HepG2 (cell line): ENCODE measurements at regions not wholly inside any gene's neighbourhood (a gene's known extent, or its start where the extent isn't known, plus 50 kb on each side); places are given as distances from the start of the nearest gene placed in this dataset.
A peak's percentile ranks its signal among the peaks of the same experiment; 100 is the strongest.

ENCODE experiments used
- BRD4 ChIP-seq: sonication (generic); formaldehyde crosslinking; IDR thresholded peaks from 2 replicates; pipeline ENCODE4 v1.4.0; 2020; ENCODE audit warnings: missing genetic modification reagents
- CREM ChIP-seq, 2 experiments: sonication (generic) in 1 of 2; formaldehyde crosslinking in 1 of 2; IDR thresholded peaks; 2 replicates each; pipeline versions ENCODE4 v1.4.0 to v1.6.1; 2016 to 2020; ENCODE audit warnings: antibody characterized with exemption in 1 of 2, mild to moderate bottlenecking in 1 of 2, missing genetic modification reagents in 1 of 2
- FOSL1 ChIP-seq: sonication (generic); formaldehyde crosslinking; IDR thresholded peaks from 2 replicates; pipeline ENCODE4 v1.9.0; 2021; ENCODE audit warnings: missing genetic modification reagents, borderline replicate concordance
- HNRNPL ChIP-seq: fragments of 200-400 bp; formaldehyde crosslinking; IDR thresholded peaks from 2 replicates; pipeline ENCODE4 v1.6.1; 2017; ENCODE audit warnings: mild to moderate bottlenecking, low read depth, low read length
- HOXA5 ChIP-seq: sonication (generic); formaldehyde crosslinking; IDR thresholded peaks from 2 replicates; pipeline ENCODE4 v1.4.0; 2020; ENCODE audit warnings: missing genetic modification reagents
- JUN ChIP-seq: sonication (generic); formaldehyde crosslinking; IDR thresholded peaks from 2 replicates; pipeline ENCODE4 v1.4.0; 2020; ENCODE audit warnings: mild to moderate bottlenecking, missing genetic modification reagents
- MLX ChIP-seq: IDR thresholded peaks from 2 replicates; pipeline ENCODE4 v1.6.1; 2016
- NCOA2 ChIP-seq: sonication (generic); formaldehyde crosslinking; IDR thresholded peaks from 2 replicates; pipeline ENCODE4 v1.8.0; 2022; ENCODE audit warnings: inconsistent platforms
- NONO ChIP-seq, 2 experiments: fragments of 450-650 bp in 1 of 2; sonication (generic) in 1 of 2; formaldehyde crosslinking in 1 of 2; IDR thresholded peaks in 1 of 2; conservative IDR thresholded peaks in 1 of 2; 2 replicates each; pipeline versions ENCODE4 v1.6.1 to v1.8.0; 2017 to 2022; ENCODE audit warnings: mild to moderate bottlenecking in 1 of 2, missing genetic modification reagents in 1 of 2, moderate library complexity in 1 of 2
- TOE1 ChIP-seq: sonication (generic); formaldehyde crosslinking; IDR thresholded peaks from 2 replicates; pipeline ENCODE4 v1.4.0; 2020; ENCODE audit warnings: mild to moderate bottlenecking, missing genetic modification reagents
- XRCC5 ChIP-seq: fragments of 200-400 bp; formaldehyde crosslinking; optimal IDR thresholded peaks from 2 replicates; pipeline ENCODE3; 2017; ENCODE audit warnings: mild to moderate bottlenecking, low read length
- ZBTB26 ChIP-seq: IDR thresholded peaks from 2 replicates; pipeline ENCODE4 v1.6.1; 2016; ENCODE audit warnings: missing compliant biosample characterization, missing genetic modification reagents, borderline replicate concordance
- ZNF101 ChIP-seq: sonication (generic); formaldehyde crosslinking; IDR thresholded peaks from 2 replicates; pipeline ENCODE4 v1.4.0; 2020; ENCODE audit warnings: mild to moderate bottlenecking, low read depth, missing genetic modification reagents, borderline replicate concordance
- ZNF121 ChIP-seq: sonication (generic); formaldehyde crosslinking; IDR thresholded peaks from 2 replicates; pipeline ENCODE4 v1.5.0; 2020; ENCODE audit warnings: mild to moderate bottlenecking, missing genetic modification reagents
- ZNF407 ChIP-seq: sonication (generic); formaldehyde crosslinking; IDR thresholded peaks from one replicate; pipeline ENCODE4 v1.5.1; 2020; ENCODE audit warnings: mild to moderate bottlenecking, missing genetic modification reagents; ENCODE audit errors: not compliant biosample characterization
- ZNF547 ChIP-seq: sonication (generic); formaldehyde crosslinking; IDR thresholded peaks from 2 replicates; pipeline ENCODE4 v1.5.1; 2020; ENCODE audit warnings: mild to moderate bottlenecking, missing genetic modification reagents
- ZNF629 ChIP-seq: sonication (generic); formaldehyde crosslinking; conservative IDR thresholded peaks from 2 replicates; pipeline ENCODE4 v1.5.0; 2020; ENCODE audit warnings: missing genetic modification reagents
- ZNF737 ChIP-seq: sonication (generic); formaldehyde crosslinking; IDR thresholded peaks from 2 replicates; pipeline ENCODE4 v1.5.0; 2020; ENCODE audit warnings: missing genetic modification reagents, mild to moderate bottlenecking, borderline replicate concordance
- ZNF784 ChIP-seq: sonication (generic); formaldehyde crosslinking; IDR thresholded peaks from 2 replicates; pipeline ENCODE4 v1.5.1; 2020; ENCODE audit warnings: missing genetic modification reagents, mild to moderate bottlenecking, borderline replicate concordance

- no peak for TF ChIP-seq NONO (IDR thresholded peaks at IDR 0.05)
- TF ChIP-seq NONO (CRISPR knock-in tag; conservative IDR thresholded peaks at IDR 0.05) = peak; percentile 96
- no peak for TF ChIP-seq ZNF407 (CRISPR knock-in tag)
- peak; percentile 99 for TF ChIP-seq NCOA2 (CRISPR knock-in tag)
- peak; percentile 64; the same call in 1 of the 2 replicates for TF ChIP-seq FOSL1 (CRISPR knock-in tag)
- TF ChIP-seq TOE1 = peak; percentile 97
- no peak for TF ChIP-seq ZNF101 (CRISPR knock-in tag)
- TF ChIP-seq ZNF737 (CRISPR knock-in tag) = no peak; the same call in 1 of the 2 replicates
- peak; percentile 77; the same call in 1 of the 2 replicates for TF ChIP-seq ZNF547 (CRISPR knock-in tag)
- TF ChIP-seq ZBTB26 (CRISPR knock-in tag) = peak; percentile 92
- TF ChIP-seq HOXA5 (CRISPR knock-in tag) = peak; percentile 84
- TF ChIP-seq BRD4 = peak; percentile 95
- TF ChIP-seq JUN (CRISPR knock-in tag) = peak; percentile 86
- TF ChIP-seq HNRNPL = no peak
- peak; percentile 97 for TF ChIP-seq CREM (IDR thresholded peaks at IDR 0.05)
- no peak for TF ChIP-seq CREM (CRISPR knock-in tag; IDR thresholded peaks at IDR 0.05)
- peak; percentile 98 for TF ChIP-seq MLX (CRISPR knock-in tag)
- TF ChIP-seq ZNF121 = peak; percentile 82
- TF ChIP-seq ZNF784 (CRISPR knock-in tag) = peak; percentile 84; the same call in 1 of the 2 replicates
- peak; percentile 69; the same call in 1 of the 2 replicates for TF ChIP-seq ZNF629 (CRISPR knock-in tag)
- TF ChIP-seq XRCC5 = peak; percentile 98
Observed at GRCh38 chr4:123478859-123479345, 82.3 kb downstream of the SPRY1 start (continued).
